Amniotic stem cell (primary cell): ENCODE measurements at regions not wholly inside any gene's neighbourhood (a gene's known extent, or its start where the extent isn't known, plus 50 kb on each side); places are given as distances from the start of the nearest gene placed in this dataset.
A peak's percentile ranks its signal among the peaks of the same experiment; 100 is the strongest.
"Not testable (repeated sequence)": the region's sequence is repeated elsewhere in the genome, so short reads cannot be mapped to it uniquely, and the experiment has no call there.

ENCODE experiments used
- DNase-seq: peaks from one replicate; lab custom pipeline; 2025; lab: John Stamatoyannopoulos, UW

DNA sequence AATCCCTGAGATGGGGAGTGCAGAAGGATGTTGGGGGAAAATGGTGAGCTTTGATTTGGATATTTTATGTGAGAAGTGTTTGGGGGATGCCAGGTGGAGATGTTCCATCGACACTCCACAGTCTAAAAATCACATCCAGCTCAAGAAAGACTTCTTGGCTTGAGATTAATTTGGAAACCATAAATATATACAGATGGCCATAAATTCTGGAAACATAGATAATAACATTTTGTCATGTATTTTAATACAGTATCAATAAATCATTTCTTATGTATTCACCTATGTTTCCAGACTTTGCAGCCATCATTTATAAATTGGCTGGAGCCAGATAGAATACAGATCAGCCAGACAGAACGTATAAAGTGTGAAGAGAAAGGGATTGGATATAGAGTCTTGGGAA lies 245.5 kb upstream of the DDHD1 start:
- DNase-seq: no peak

GRCh38 chr14:53395267-53395666 lies 242.1 kb upstream of the DDHD1 start:
- not testable (repeated sequence) for DNase-seq

GRCh38 chr14:53391631-53392285 lies 238.6 kb upstream of the DDHD1 start:
- DNase-seq: peak; percentile 7

- no peak for DNase-seq
These were observed 238.0 kb upstream of the DDHD1 start for GRCh38 chr14:53391156-53391555.

GRCh38 chr14:53390008-53390407 lies 236.9 kb upstream of the DDHD1 start:
- DNase-seq: no peak

GRCh38 chr14:53389202-53389601 lies 236.1 kb upstream of the DDHD1 start:
- DNase-seq: no peak

DNA sequence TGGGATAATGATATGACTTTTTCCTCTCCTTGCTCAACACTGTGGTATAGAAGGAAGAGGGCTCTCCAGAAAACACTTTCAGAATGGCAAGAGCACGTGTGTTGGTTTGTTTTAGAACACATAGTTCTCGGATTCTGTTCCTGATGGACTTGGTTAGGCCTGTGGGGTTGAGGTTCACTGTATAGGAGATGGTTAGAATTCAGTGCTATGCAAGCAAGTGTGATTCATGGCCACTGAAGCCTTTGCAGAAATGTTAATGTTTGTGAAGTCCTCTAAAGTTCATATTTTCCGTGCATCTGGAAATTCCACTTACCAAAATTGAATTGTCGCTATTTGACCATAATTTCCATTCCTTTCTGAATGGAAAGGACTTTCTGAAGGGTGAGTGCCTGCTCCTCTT lies 233.2 kb upstream of the DDHD1 start:
- DNase-seq: no peak

GRCh38 chr14:53384536-53384935 lies 231.4 kb upstream of the DDHD1 start:
- DNase-seq: no peak

- no peak for DNase-seq
These were observed 230.9 kb upstream of the DDHD1 start for GRCh38 chr14:53384073-53384472.

GRCh38 chr14:53381895-53382294 lies 228.8 kb upstream of the DDHD1 start:
- DNase-seq: no peak

DNA sequence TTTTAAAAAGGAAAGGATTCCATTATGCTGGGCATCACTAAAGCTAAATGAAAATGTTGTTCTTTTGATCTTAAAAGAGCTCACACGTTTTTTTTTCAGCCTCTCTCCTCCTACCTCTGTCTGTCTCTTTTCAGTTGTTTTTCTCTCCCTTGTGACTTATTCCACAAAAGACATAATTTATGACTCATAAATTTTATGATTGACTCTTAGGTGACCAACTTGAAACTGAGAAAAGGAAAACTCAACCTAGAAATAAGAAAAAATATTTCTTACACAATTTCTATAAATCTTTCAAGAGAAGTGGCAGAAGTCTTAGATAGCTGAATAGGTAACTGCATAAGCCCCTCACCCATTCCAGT lies 227.7 kb upstream of the DDHD1 start:
- DNase-seq: no peak

- DNase-seq: no peak
These were observed 227.1 kb upstream of the DDHD1 start for GRCh38 chr14:53380052-53380866.

- DNase-seq: no peak
These were observed 225.0 kb upstream of the DDHD1 start for GRCh38 chr14:53378142-53378541.

DNA sequence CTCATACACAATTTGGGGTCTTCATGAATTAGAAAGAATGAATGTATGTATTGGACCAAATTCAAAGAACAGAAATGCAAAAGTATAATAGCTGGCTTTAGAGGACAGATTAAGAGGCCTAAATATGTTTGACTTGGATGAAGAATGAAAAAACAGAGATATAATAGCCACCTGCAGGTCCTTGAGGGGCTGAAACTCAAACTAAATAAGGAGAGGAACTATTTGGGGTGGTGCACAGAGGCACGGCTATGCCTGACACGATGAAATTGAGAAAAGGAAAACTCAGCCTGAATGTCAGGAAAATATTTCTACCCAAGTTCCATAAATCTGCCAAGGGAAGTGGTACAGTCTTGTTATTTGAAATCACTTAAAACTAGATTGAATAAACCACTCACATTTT lies 222.9 kb upstream of the DDHD1 start:
- no peak for DNase-seq

DNA sequence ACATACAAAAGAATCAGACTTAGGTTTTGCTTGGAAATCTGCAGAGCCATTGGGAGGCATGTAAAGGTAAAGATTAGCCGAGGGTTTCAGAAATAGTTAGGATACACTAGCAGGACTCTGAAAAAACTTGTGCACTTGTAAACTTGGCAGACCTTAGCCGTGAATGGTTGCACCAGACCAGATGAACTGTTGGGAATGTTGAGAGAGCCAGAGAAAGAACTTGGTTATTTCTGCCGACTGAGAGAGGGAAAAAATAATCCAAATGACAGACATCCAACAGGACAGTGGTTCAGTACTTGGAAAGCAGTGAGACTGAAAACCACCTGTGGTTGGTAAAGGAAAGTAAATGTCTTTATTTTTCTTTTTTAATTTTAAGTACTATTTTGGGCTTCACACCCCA lies 222.5 kb upstream of the DDHD1 start:
- DNase-seq: no peak

DNA sequence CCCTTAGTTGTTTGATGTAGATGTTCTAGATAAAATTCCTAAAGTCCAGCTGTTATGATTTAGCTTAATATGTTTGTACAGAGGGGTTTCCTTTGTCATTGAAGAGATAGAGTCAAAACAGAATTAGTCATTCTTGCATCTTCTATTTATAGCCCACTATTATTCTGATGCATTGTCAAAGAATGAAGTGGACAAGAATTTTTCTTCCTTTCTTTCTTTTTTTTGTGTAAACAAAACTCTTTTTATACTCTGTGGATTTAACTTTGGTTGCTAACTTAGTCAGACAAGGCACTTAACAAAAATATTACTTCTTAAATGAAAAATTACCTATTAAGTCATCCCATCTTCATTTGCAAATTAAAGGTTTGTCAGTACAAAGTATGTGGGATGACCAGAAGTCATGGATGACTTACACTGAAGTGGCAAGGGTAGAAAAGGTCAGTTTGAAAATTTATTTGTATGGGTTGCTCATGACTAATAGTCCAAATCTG lies 215.6 kb upstream of the DDHD1 start:
- DNase-seq: no peak

- no peak for DNase-seq
These were observed 214.9 kb upstream of the DDHD1 start for GRCh38 chr14:53368066-53368465.

DNA sequence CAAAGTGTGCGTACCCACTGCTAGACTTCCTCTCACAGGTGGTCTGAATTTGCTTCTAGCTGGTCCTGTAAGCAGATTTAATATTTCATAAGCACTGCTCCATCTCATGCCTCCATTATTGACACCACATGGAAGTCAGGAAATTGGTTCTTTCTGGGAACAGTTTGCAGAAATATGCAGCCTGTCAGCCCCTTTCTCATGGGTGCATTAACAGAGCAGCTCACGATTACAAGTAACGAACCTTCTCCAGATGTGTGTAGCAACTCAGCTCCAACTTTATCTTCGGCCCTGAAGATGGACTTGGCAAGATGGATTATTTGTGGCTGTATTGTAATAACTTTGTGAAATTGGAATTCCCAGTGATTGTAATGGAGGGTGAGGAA lies 214.5 kb upstream of the DDHD1 start:
- DNase-seq: no peak

- DNase-seq: no peak
These were observed 212.5 kb upstream of the DDHD1 start for GRCh38 chr14:53365486-53366130.

DNA sequence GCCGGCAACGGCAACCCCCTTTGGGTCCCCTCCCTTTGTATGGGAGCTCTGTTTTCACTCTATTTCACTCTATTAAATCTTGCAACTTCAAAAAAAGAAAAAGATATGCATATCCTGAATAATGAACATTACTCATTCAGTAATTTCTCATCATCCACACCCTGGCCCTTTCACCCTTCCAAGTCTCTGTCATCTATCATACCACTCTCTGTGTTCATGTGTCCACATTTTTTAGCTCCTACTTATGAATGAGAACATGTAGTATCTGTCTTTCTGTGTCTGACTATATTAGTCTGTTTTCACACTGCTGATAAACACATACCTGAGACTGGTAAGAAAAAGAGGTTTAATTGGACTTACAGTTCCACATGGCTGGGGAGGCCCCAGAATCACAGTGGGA lies 209.8 kb upstream of the DDHD1 start:
- not testable (repeated sequence) for DNase-seq

DNA sequence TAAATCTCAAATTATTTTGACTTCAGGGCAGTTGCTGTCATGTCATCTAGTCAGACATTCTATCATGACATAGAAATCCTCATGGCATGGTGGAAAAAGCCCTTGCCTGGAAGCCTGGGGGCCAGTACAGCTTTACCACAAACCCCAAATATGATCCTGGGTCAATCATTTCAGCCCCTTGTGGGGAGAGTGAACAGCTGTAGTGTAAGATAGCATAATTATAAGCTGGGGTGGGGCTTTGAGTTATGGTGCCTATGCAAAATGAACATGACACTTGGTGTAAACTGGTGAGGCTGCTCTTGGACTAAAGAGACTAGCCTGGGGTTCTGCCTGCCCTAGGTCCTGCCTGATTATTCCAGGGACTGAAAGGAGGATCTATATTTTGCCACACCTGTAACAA lies 207.7 kb upstream of the DDHD1 start:
- DNase-seq: no peak

- no peak for DNase-seq
These were observed 205.0 kb upstream of the DDHD1 start for GRCh38 chr14:53358166-53358565.
